ENCODE measurements at regions not wholly inside any gene's neighbourhood (a gene's known extent, or its start where the extent isn't known, plus 50 kb on each side); places are given as distances from the start of the nearest gene placed in this dataset.

GRCh38 chr3:39000008-39000450, 51.7 kb downstream of the SCN11A start:
- peak; percentile 9 to 41 for DNase-seq

- DNase-seq, result no peak
Observed at GRCh38 chr3:38998086-38998485, 53.7 kb downstream of the SCN11A start.

GRCh38 chr3:38996193-38996592, 55.6 kb downstream of the SCN11A start:
- no peak for DNase-seq

DNA sequence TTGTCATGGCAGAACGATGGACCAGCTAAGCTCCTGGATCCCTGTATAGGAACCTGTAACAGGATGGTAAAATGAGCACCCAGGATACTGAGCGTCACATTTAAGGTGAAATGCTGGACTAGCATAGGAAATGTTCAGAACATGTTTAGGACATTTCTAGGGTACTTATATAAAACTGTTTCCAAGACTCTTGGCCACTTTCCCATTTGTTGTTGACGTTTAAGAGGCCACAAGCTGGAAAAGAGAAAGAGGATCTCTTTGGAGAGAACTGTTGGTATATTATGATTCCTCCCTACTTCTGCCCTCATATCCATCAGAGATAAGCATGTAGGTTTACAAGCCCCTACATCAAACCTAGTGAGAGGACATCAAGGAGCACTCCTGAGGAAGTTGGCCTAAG, 57.5 kb downstream of the SCN11A start:
- no peak for DNase-seq

GRCh38 chr3:38992117-38992760, 59.5 kb downstream of the SCN11A start:
- DNase-seq, result no peak

GRCh38 chr3:38990621-38991020, 61.1 kb downstream of the SCN11A start:
- no peak for DNase-seq

GRCh38 chr3:38989917-38990510, 61.7 kb downstream of the SCN11A start:
- DNase-seq, result no peak

- DNase-seq, result no peak
Observed at GRCh38 chr3:38988955-38989354, 62.8 kb downstream of the SCN11A start.

- no peak for DNase-seq
Observed at GRCh38 chr3:38987456-38987855, 64.3 kb downstream of the SCN11A start.

GRCh38 chr3:38986901-38987300, 64.8 kb downstream of the SCN11A start:
- no peak for DNase-seq

GRCh38 chr3:38985981-38986380, 65.8 kb downstream of the SCN11A start:
- DNase-seq, result no peak

DNA sequence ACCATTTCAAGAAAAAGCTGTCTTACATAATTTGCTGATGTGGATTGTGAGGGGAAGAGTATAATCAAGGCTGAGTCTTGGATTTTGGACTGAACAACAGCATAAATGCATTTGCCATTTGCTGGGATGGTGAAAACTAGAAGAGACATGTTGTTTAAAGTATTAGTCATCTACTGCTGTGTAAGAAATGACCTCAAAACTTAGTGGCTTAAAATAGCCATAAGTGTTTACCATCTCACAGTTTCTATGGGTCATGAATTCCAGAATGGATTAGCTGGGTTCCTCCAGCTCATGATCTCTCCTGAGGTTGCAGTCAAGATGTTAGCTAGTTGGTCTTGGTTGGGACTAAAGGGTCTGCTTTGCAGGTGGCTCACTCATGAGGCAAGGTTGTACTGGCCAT, 66.2 kb downstream of the SCN11A start:
- DNase-seq, result no peak

DNA sequence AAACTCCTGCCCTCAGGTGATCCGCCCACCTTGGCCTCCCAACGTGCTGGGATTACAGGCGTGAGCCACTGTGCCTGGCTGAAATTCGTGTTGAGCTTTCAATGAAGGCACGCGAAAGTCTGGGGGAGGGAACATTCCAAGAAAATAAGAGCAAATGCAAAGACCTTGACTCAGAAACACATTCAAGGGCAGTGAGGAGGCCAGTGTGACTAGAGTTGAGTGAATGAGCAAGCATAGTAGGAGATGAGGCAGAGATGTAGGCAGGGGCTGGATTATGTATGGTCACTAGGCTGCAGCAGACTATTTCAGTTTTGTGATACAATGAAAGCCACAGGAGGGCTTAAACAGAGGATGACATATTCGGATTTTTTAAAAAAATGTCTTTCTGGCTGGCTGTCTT, 67.0 kb downstream of the SCN11A start:
- DNase-seq, result no peak

DNA sequence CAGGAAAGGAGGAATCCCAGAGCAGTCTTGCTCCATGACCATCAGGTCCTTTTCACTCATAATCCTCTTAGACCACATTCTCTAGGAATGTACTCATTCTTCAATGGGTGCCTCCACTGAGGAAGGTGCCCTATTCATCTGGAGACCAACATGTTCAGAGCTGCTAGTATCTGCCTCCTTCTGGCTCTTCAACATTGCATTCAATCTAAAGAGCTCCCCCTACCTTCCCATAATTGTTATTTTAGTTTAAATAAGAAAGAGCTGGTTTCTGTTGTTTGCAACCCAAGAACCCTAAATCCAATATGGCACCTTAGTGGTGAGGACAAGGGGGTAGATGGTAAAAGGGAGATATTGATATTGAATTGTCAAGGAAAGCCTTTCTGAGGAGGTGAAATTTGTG, 67.6 kb downstream of the SCN11A start:
- no peak for DNase-seq

GRCh38 chr3:38980938-38981337, 70.8 kb downstream of the SCN11A start:
- DNase-seq, result no peak

GRCh38 chr3:38978729-38979128, 73.0 kb downstream of the SCN11A start:
- DNase-seq, result no peak

- no peak for DNase-seq
Observed at GRCh38 chr3:38970851-38971638, 80.7 kb downstream of the SCN11A start.

GRCh38 chr3:38969317-38970235, 82.2 kb downstream of the SCN11A start:
- DNase-seq, result no peak

DNA sequence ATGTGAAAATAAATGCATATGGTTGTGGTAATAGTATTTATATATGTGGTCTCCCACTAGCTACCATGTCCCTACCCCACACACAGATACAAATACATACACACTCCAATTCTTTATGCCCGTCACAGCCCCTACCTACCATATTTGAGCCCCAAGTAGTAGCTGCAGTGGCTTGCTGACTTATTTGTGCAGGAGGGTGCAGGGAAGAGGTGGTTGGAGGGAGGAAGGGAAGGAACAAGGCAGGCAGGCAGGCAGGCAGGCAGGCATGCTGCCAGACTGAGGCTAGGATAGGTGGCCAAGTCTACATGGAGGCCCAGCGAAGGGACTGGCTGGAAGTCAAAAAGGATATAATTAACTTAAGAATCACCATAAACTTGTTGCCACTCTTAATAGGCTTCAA, 82.9 kb downstream of the SCN11A start:
- no peak for DNase-seq

GRCh38 chr3:38968403-38968802, 83.3 kb downstream of the SCN11A start:
- no peak for DNase-seq

GRCh38 chr3:38967693-38967989, 84.1 kb downstream of the SCN11A start:
- DNase-seq, result no peak

GRCh38 chr3:38966811-38967692, 84.7 kb downstream of the SCN11A start:
- no peak for DNase-seq

All from NCI-H1930 (cell line).